K562 (cell line): ENCODE measurements at regions not wholly inside any gene's neighbourhood (a gene's known extent, or its start where the extent isn't known, plus 50 kb on each side); places are given as distances from the start of the nearest gene placed in this dataset.
A peak's percentile ranks its signal among the peaks of the same experiment; 100 is the strongest.

Source experiments
- ATAC-seq: fragments of 200-7000 bp; cut with Tn5 transposase; 3 replicates; pipeline ENCODE4 v1.9.1; 2020; ENCODE audit warnings: moderate library complexity
- BruUV-seq: library from RNA; stranded (reverse); fragments of 400-500 nt; replicated peaks from 2 replicates; lab custom pipeline; 2021; lab: Mats Ljungman, UMichigan
- CTCF ChIA-PET: fragments of 300-600 bp; formaldehyde crosslinking; extraction: SDS; loops from one replicate; lab custom pipeline; 2021; ENCODE audit warnings: low intra/inter-chr PET ratio; lab: Yijun Ruan, JAX
- POLR2A ChIA-PET: fragments of 300-600, 350-650 bp; sonication (Branson Sonifier 250); formaldehyde crosslinking; extraction: SDS; loops from one replicate; lab custom pipeline; 2021; ENCODE audit warnings: antibody characterized with exemption, inconsistent platforms; lab: Yijun Ruan, JAX
- DNase-seq, 4 experiments: peaks; one replicate each; pipeline versions ENCODE4 v3.0.0 to v3.0.0-alpha.2; 2011 to 2018; ENCODE audit warnings: low spot score in 3 of 4, mixed read lengths in 3 of 4; ENCODE audit errors: extremely low read depth in 1 of 4
- FAIRE-seq: peaks from 2 replicates; lab custom pipeline; 2011; peaks lifted over from hg19 to GRCh38; lab: Jason Lieb, UNC
- H2AFZ ChIP-seq: 2 replicates; pipeline ENCODE4 v1.6.0; 2011; ENCODE audit warnings: low read depth, low read length, control low read depth, inconsistent platforms
- H3K27ac ChIP-seq: fragments of 200-600 bp; 3 replicates; pipeline ENCODE4 v1.8.0; 2011; ENCODE audit warnings: low read depth, mild to moderate bottlenecking, control low read depth, inconsistent platforms, low read length, moderate library complexity, mixed read lengths; ENCODE audit errors: extremely low read depth
- H3K27me3 ChIP-seq, 2 experiments: fragments of 300-600 bp in 1 of 2; 2 replicates in 1 of 2; 3 replicates in 1 of 2; pipeline versions ENCODE4 v1.6.0 to v1.8.0; 2011; ENCODE audit warnings: inconsistent platforms in 2 of 2, low read length in 2 of 2, mild to moderate bottlenecking in 1 of 2, mixed read lengths in 1 of 2, moderate library complexity in 1 of 2; ENCODE audit not compliant: control insufficient read depth in 2 of 2, insufficient read depth in 2 of 2
- H3K36me3 ChIP-seq: fragments of 300-600 bp; 3 replicates; pipeline ENCODE4 v1.8.0; 2011; ENCODE audit warnings: mild to moderate bottlenecking, low read length, inconsistent platforms; ENCODE audit not compliant: control insufficient read depth, insufficient read depth
- H3K4me1 ChIP-seq, 2 experiments: fragments of 200-600 bp in 1 of 2; replicated peaks in 1 of 2; 2 replicates in 1 of 2; 3 replicates in 1 of 2; pipeline versions ENCODE4 v1.5.1 to v1.8.0; 2011; ENCODE audit warnings: inconsistent platforms in 2 of 2, low read length in 2 of 2, mild to moderate bottlenecking in 1 of 2, mixed read lengths in 1 of 2, moderate library complexity in 1 of 2; ENCODE audit not compliant: control insufficient read depth in 2 of 2, insufficient read depth in 2 of 2
- H3K4me2 ChIP-seq: 2 replicates; pipeline ENCODE4 v1.6.1; 2011; ENCODE audit warnings: low read length, control low read depth, inconsistent platforms, mixed read lengths; ENCODE audit not compliant: insufficient read depth
- H3K4me3 ChIP-seq: fragments of 200-600 bp; sonication (generic), shearing (Covaris generic); 2 replicates; pipeline ENCODE4 v1.5.1; 2016; ENCODE audit warnings: control low read depth, inconsistent platforms
- H3K79me2 ChIP-seq: fragments of 200-600 bp; 3 replicates; pipeline ENCODE4 v1.8.0; 2011; ENCODE audit warnings: low read length, inconsistent platforms; ENCODE audit not compliant: control insufficient read depth, insufficient read depth
- H3K9ac ChIP-seq, 2 experiments: 2 replicates each; pipeline versions ENCODE4 v1.6.0 to v1.6.1; 2011; ENCODE audit warnings: low read depth in 2 of 2, low read length in 2 of 2, control low read depth in 1 of 2, inconsistent platforms in 1 of 2, mild to moderate bottlenecking in 1 of 2, mixed read lengths in 1 of 2; ENCODE audit not compliant: insufficient read depth in 1 of 2
- H3K9me1 ChIP-seq: one replicate; pipeline ENCODE4 v1.6.0; 2011; ENCODE audit warnings: inconsistent platforms, mild to moderate bottlenecking, low read length, moderate library complexity; ENCODE audit not compliant: control insufficient read depth, insufficient read depth
- H3K9me3 ChIP-seq: replicated peaks from 2 replicates; pipeline ENCODE4 v1.5.1; 2011; ENCODE audit warnings: low read depth, low read length, inconsistent platforms; ENCODE audit not compliant: control insufficient read depth, insufficient read depth
- H4K20me1 ChIP-seq: replicated peaks from 2 replicates; pipeline ENCODE4 v1.6.1; 2011; ENCODE audit warnings: low read length, inconsistent platforms, mixed read lengths; ENCODE audit not compliant: control insufficient read depth, insufficient read depth
- ZNF316 ChIP-seq: fragments of 450-650 bp; IDR thresholded peaks from 2 replicates; pipeline ENCODE4 v1.6.1; 2016
- ZNF444 ChIP-seq: fragments of 250-450 bp; sonication (Bioruptor Pico); IDR thresholded peaks from 2 replicates; pipeline ENCODE4 v1.4.0; 2020; ENCODE audit warnings: mild to moderate bottlenecking, moderate library complexity
- WGBS: fragments of 100-300 bp; shearing (Covaris generic); methylation state at CpG from one replicate; pipeline ENCODE4 v1.1.6; 2016; ENCODE audit warnings: low coverage, mixed read lengths; ENCODE audit not compliant: insufficient coverage; ENCODE audit errors: missing lambda C conversion rate; 5-methylcytosine and 5-hydroxymethylcytosine counted together
- in situ Hi-C: fragments of 300-500 bp; cut with MboI; formaldehyde crosslinking; loops from 4 replicates; pipeline ENCODE4 v1.15.0; 2018; ENCODE audit warnings: inconsistent platforms, mixed read lengths
- intact Hi-C: fragments of 100-400 bp; cut with micrococcal nuclease; formaldehyde crosslinking; loops from 2 replicates; pipeline ENCODE4 v1.14.2; 2022
- TF ChIP-seq, protein P1 (sequence below), 3 experiments: fragments of 200-800 bp in 1 of 3; sonication (Bioruptor generic) in 1 of 3; sonication (generic) in 1 of 3; formaldehyde crosslinking in 1 of 3; IDR thresholded peaks; 2 replicates each; pipeline versions ENCODE4 v1.6.1 to v1.8.0; 2016 to 2022; ENCODE audit warnings: mild to moderate bottlenecking in 2 of 3, missing compliant biosample characterization in 2 of 3, missing genetic modification characterization in 2 of 3, missing genetic modification reagents in 1 of 3

DNA sequence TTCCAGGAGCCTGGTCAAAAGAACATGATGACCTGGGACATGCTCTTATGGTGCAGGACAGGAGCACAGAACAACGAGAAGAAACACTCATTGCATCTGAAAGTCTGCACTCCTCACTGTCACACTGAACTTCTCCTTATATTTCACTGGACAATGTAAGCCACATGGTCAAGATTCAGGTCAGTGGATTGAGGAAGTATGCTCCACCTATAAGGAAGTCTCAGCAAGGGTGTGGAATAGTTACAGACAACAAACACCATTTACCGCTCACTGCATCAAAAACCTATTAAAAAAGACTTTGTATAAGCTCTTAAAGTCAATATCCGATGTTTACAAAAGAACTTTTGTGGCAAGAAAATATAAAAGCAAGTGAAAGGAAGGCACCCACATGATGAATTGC is 153.1 kb upstream of the FOXG1 start (continued):
- TF ChIP-seq, protein P1, sequence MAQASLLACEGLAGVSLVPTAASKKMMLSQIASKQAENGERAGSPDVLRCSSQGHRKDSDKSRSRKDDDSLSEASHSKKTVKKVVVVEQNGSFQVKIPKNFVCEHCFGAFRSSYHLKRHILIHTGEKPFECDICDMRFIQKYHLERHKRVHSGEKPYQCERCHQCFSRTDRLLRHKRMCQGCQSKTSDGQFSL (CRISPR knock-in tag; IDR thresholded peaks at IDR 0.05), result no peak
- TF ChIP-seq, protein P1 (tag; IDR thresholded peaks at IDR 0.05), result no peak

GRCh38 chr14:28626780-28627179 is 139.8 kb upstream of the FOXG1 start:
- H3K4me1 ChIP-seq, result no peaks in the 10 kb centered on the region
- no peak overlapping the region for H3K27ac ChIP-seq
- BruUV-seq, result no TSS peak
- no peaks in the 10 kb centered on the region for H3K27me3 ChIP-seq
- ChIA-PET CTCF (no interaction called here), POLR2A (no interaction called here)
- in situ Hi-C loops (no loop called here), intact Hi-C loops (no loop called here)
- H3K9me3 ChIP-seq, result no peaks in the 10 kb centered on the region
- WGBS, result 0% methylated on average over 1 of the region's 1 CpG
- no peak overlapping the region for H2AFZ ChIP-seq
- no peak for ATAC-seq
- H3K4me3 ChIP-seq, result no peak overlapping the region
- no peaks in the 10 kb centered on the region for H3K9me1 ChIP-seq
- H3K9ac ChIP-seq, result no peak overlapping the region
- no peaks in the 10 kb centered on the region for H4K20me1 ChIP-seq
- H3K79me2 ChIP-seq, result no peaks in the 10 kb centered on the region
- DNase-seq, result no peak
- TF ChIP-seq ZNF316 (peak; percentile 23; the same call in 1 of the 2 replicates), ZNF444 (CRISPR knock-in tag) (no peak)
- no peak overlapping the region for H3K4me2 ChIP-seq
- H3K36me3 ChIP-seq, result no peaks in the 10 kb centered on the region
- FAIRE-seq, result no peak
